Ovary (tissue), 7 donors: ENCODE measurements at regions not wholly inside any gene's neighbourhood (a gene's known extent, or its start where the extent isn't known, plus 50 kb on each side); places are given as distances from the start of the nearest gene placed in this dataset.

Experiments used
- DNase-seq, 5 donors: peaks; one replicate each; pipeline ENCODE4 v3.0.0-alpha.2; 2019 to 2020
- H3K27ac ChIP-seq, 2 donors: fragments of 200-600 bp; one replicate each; pipeline versions ENCODE4 v1.5.1 to v1.8.0; 2019 to 2022
- H3K27me3 ChIP-seq: fragments of 200-600 bp; one replicate; pipeline ENCODE4 v1.8.0; 2022
- H3K36me3 ChIP-seq: fragments of 200-600 bp; sonication (generic); one replicate; pipeline ENCODE4 v1.5.1; 2019
- H3K4me1 ChIP-seq: one replicate; pipeline ENCODE4 v1.8.1; 2013; ENCODE audit warnings: mild to moderate bottlenecking, moderate library complexity; ENCODE audit not compliant: insufficient read depth
- H3K4me3 ChIP-seq: fragments of 200-600 bp; sonication (generic); one replicate; pipeline ENCODE4 v1.5.1; 2017
- H3K9me3 ChIP-seq, 2 donors: fragments of 200-600 bp in 1 of 2; sonication (generic) in 1 of 2; one replicate each; pipeline versions ENCODE4 v1.5.1 to v1.8.1; 2013 to 2019; ENCODE audit warnings: mild to moderate bottlenecking in 1 of 2, moderate library complexity in 1 of 2
- EP300 ChIP-seq: sonication (generic); formaldehyde crosslinking; IDR thresholded peaks from one replicate; pipeline ENCODE4 v1.6.1; 2017; ENCODE audit warnings: antibody characterized with exemption
- POLR2A ChIP-seq: fragments of 450-650 bp; IDR thresholded peaks from one replicate; pipeline ENCODE4 v1.6.1; 2017; ENCODE audit warnings: antibody characterized with exemption, mild to moderate bottlenecking, moderate library complexity
- WGBS, 3 donors: extraction: QIAGEN DNeasy Blood & Tissue Kit in 1 of 3; methylation state at CpG; one replicate each; pipeline versions ENCODE4 v1.1.5 to v1.1.7; 2013 to 2017; 5-methylcytosine and 5-hydroxymethylcytosine counted together
- intact Hi-C, 4 donors: fragments of 100-400 bp; cut with DNase I; formaldehyde crosslinking; loops; one replicate each; pipeline versions ENCODE4 v1.11.0 to v1.15.1; 2022 to 2023
- TF ChIP-seq, protein P1 (sequence below), 3 donors: fragments of 450-650 bp in 2 of 3; fragments of 200-600 bp in 1 of 3; IDR thresholded peaks; one replicate each; pipeline versions ENCODE4 v1.5.1 to v1.8.0; 2016 to 2022; ENCODE audit warnings: antibody characterized with exemption in 3 of 3, mild to moderate bottlenecking in 1 of 3
- donor health status: DM: no; HTN: no; CAD: no; lungs with moderate emphysema.
- donor health status: DM: no; HTN: no; CAD: no.
- donor health status: Bipolar disorder and iron deficiency.
- donor health status: DM: no; HTN: no; CAD: no.
- donor health status: DM: yes; HTN: yes; CAD: no.

DNA sequence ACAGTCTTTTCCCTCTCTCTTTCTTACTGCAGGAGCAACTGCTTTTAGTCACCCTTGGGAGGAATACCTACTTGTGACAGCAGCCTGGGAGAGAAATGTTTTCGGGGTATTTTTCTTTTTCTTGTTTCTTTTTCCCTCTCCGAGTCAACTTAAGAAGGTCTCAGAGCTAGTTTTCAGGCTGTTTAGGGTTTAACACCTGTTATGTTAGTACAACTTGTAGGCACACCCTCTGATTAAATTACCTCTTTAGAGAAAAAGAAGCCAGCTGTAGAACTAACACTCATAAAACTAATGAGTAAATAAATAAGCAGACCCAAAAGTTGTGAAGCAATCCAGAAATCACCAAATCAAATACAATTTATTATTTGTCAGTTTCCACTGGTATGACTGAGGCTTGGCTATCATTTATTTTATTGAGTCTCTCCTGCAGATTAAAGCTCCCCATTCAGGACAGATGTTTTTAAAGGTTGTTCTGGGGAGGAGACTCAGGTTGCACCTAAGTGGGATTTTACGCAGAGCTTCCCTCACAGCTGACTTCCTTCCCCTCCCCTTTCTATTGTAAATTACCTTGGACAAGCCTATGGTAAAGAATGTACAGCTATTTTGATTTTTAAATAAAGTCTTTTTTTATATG is 112.5 kb downstream of the FOXB1 start:
- 46 to 48% (median 47%) methylated on average over 3 of the region's 3 CpGs for WGBS, 3 donors
- Histone ChIP-seq H3K36me3 (no peaks in the 10 kb centered on the region), H3K9me3 (no peaks in the 10 kb centered on the region), H3K4me1 (no peaks in the 10 kb centered on the region), H3K27ac (no peak overlapping the region), H3K27me3 (no peaks in the 10 kb centered on the region), H3K4me3 (no peak overlapping the region)
- TF ChIP-seq POLR2A: no peak
- TF ChIP-seq, protein P1, sequence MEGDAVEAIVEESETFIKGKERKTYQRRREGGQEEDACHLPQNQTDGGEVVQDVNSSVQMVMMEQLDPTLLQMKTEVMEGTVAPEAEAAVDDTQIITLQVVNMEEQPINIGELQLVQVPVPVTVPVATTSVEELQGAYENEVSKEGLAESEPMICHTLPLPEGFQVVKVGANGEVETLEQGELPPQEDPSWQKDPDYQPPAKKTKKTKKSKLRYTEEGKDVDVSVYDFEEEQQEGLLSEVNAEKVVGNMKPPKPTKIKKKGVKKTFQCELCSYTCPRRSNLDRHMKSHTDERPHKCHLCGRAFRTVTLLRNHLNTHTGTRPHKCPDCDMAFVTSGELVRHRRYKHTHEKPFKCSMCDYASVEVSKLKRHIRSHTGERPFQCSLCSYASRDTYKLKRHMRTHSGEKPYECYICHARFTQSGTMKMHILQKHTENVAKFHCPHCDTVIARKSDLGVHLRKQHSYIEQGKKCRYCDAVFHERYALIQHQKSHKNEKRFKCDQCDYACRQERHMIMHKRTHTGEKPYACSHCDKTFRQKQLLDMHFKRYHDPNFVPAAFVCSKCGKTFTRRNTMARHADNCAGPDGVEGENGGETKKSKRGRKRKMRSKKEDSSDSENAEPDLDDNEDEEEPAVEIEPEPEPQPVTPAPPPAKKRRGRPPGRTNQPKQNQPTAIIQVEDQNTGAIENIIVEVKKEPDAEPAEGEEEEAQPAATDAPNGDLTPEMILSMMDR (IDR thresholded peaks at IDR 0.05): no peak
- TF ChIP-seq EP300: no peak
- intact Hi-C loops: no loop called here
- no peak for DNase-seq

DNA sequence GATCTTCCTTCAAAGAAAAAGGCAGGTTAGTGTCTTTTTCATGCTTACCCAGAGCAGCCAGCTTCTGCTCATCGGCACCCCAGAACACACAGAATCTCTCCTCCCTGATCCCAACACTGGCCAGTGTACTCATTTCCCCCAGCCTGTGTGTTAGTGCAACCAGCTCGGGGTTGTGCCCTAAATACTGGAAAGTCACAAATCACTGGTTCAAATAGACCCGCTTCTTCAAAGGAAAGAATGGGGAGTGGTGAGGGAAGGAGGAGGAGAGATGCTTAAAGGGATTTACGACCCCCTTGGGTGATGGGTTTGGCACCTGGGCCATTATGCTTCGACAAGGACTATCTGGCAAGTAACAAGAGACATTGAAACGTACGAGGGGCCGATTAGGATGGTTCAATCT is 114.0 kb downstream of the FOXB1 start:
- WGBS, 3 donors: 41 to 48% (median 42%) methylated on average over 8 of the region's 8 CpGs
- Histone ChIP-seq H3K36me3 (no peaks in the 10 kb centered on the region), H3K9me3 (no peaks in the 10 kb centered on the region), H3K4me3 (no peak overlapping the region), H3K4me1 (no peaks in the 10 kb centered on the region), H3K27ac (no peak overlapping the region), H3K27me3 (no peaks in the 10 kb centered on the region)
- DNase-seq: no peak
- intact Hi-C loops: no loop called here
- TF ChIP-seq, protein P1 (IDR thresholded peaks at IDR 0.05): no peak
- TF ChIP-seq EP300: no peak

DNA sequence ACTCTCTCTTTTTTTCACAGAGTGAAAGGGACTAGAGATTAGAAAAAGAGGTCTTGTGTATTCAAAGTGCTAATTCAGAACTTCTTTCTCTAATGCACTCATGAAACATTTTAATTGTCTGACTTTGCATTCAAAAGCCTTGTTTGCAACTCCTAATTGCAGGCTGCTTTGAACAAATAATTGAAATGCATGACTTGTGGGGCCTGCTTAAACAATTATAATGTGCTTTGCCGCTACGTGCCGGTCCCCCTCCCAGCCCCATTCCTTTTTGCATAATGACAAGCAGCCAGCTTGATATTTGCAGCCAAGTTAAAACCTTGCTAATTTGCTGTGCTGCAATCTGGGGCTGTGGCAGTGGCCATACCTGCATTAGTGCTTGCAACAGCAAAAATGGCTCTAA is 114.5 kb downstream of the FOXB1 start:
- H3K9me3 ChIP-seq: no peaks in the 10 kb centered on the region
- no peak for TF ChIP-seq POLR2A
- TF ChIP-seq EP300: no peak
- TF ChIP-seq, protein P1 (IDR thresholded peaks at IDR 0.05): no peak
- no peak overlapping the region for H3K4me3 ChIP-seq
- no peaks in the 10 kb centered on the region for H3K27me3 ChIP-seq
- intact Hi-C loops: no loop called here
- H3K27ac ChIP-seq: no peak overlapping the region
- WGBS, 3 donors: 52 to 64% (median 62%) methylated on average over 3 of the region's 3 CpGs
- DNase-seq: no peak
- H3K4me1 ChIP-seq: no peaks in the 10 kb centered on the region
- H3K36me3 ChIP-seq: no peaks in the 10 kb centered on the region

DNA sequence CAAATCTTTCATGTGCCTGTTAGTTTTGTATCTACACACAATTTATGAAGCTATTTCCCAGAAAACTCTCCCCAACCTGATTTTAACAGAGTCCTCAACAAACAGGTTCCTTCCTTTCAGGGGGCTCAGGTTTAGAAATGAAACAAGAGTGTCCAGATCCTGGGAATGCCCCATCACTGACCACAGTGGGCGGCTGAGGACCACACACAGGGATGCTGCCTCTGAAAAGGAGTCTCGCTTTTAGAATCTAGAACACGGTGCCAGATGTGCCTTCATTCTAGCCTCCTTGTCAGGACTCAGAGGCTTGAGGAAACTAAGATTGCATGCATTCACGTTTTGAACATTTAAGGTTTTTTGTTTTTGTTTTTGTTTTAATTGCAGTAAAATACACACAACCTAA is 115.0 kb downstream of the FOXB1 start:
- intact Hi-C loops: no loop called here

More for the DNA sequence above, 115.0 kb downstream of the FOXB1 start:
- no peaks in the 10 kb centered on the region for H3K9me3 ChIP-seq
- no peak for TF ChIP-seq POLR2A
- TF ChIP-seq, protein P1 (IDR thresholded peaks at IDR 0.05): no peak
- no peak for TF ChIP-seq EP300
- WGBS, 3 donors: 46 to 55% (median 52%) methylated on average over 4 of the region's 4 CpGs
- no peaks in the 10 kb centered on the region for H3K4me1 ChIP-seq
- H3K36me3 ChIP-seq: no peaks in the 10 kb centered on the region
- H3K27me3 ChIP-seq: no peaks in the 10 kb centered on the region
- DNase-seq: no peak
- no peak overlapping the region for H3K27ac ChIP-seq
- no peak overlapping the region for H3K4me3 ChIP-seq
